HFF-Myc (cell line): ENCODE measurements at regions not wholly inside any gene's neighbourhood (a gene's known extent, or its start where the extent isn't known, plus 50 kb on each side); places are given as distances from the start of the nearest gene placed in this dataset.

Experiments used
- DNase-seq: peaks from one replicate; pipeline ENCODE4 v3.0.0-alpha.2; 2011; ENCODE audit warnings: low read depth; ENCODE audit errors: extremely low read depth
- H3K4me3 ChIP-seq: replicated peaks from 2 replicates; pipeline ENCODE4 v1.5.1; 2011; ENCODE audit warnings: low read depth, mild to moderate bottlenecking, control low read depth, low read length
- TF ChIP-seq, protein P1 (sequence below): IDR thresholded peaks from 2 replicates; pipeline ENCODE4 v1.5.1; 2012; ENCODE audit warnings: mild to moderate bottlenecking, low read depth, low read length, control low read depth; ENCODE audit errors: missing control alignments

DNA sequence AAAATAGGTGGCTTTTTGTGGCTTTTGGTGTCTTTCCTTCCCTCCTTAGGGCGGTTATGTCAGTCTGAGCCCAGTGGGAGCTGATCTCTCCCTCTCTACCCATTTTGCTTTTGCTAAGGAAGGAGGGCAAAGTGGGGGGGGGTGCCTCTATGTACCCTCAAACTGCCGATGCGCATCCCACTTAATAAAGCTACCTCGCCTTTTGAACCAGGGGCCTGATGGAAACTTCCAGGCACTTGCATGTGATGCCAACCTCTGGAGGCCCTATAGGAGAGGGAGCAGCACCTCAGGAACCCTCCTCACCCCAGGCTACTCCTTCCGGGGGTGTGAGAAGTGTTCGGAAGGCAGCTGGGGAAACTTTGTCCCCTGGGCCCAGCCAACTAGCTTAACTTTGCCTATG lies 97.0 kb upstream of the HSD17B12 start:
- TF ChIP-seq, protein P1, sequence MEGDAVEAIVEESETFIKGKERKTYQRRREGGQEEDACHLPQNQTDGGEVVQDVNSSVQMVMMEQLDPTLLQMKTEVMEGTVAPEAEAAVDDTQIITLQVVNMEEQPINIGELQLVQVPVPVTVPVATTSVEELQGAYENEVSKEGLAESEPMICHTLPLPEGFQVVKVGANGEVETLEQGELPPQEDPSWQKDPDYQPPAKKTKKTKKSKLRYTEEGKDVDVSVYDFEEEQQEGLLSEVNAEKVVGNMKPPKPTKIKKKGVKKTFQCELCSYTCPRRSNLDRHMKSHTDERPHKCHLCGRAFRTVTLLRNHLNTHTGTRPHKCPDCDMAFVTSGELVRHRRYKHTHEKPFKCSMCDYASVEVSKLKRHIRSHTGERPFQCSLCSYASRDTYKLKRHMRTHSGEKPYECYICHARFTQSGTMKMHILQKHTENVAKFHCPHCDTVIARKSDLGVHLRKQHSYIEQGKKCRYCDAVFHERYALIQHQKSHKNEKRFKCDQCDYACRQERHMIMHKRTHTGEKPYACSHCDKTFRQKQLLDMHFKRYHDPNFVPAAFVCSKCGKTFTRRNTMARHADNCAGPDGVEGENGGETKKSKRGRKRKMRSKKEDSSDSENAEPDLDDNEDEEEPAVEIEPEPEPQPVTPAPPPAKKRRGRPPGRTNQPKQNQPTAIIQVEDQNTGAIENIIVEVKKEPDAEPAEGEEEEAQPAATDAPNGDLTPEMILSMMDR = no peak
- no peak overlapping the region for H3K4me3 ChIP-seq
- no peak for DNase-seq

DNA sequence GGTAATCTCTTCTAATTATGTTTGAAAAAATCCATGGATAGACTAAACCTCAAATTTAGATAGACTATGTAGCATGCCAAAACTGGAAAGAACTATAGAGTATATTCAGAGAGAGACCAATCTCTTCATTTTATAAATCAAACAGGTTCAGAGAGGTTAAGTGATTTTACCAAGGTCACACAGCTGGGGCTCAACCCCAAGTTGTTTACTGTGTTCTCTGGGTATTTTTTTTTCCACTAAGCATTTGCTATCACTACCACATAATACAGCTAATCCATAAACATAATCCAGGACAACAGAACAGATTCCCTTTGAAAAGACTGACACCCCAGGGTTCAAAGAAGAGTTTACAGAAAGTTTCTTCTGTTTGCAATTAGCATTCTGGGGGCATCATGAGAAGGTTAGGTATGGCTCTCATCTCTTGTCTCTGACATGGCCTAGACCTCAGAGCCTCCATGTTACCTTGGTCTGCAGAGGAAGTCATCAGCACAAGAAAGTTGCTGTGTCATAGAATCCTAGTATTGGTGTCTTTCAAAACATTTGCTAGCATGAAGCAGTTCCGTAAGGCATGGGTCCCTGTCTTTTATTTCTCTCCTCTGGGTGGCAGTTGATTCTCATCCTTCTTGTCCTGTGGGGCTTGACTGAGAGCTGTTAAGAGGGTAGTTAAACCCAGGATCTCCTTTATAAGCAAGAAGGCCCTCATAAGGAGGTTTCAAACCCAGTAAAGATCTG lies 94.5 kb upstream of the HSD17B12 start:
- no peak for DNase-seq
- H3K4me3 ChIP-seq = no peak overlapping the region
- TF ChIP-seq, protein P1 = no peak

DNA sequence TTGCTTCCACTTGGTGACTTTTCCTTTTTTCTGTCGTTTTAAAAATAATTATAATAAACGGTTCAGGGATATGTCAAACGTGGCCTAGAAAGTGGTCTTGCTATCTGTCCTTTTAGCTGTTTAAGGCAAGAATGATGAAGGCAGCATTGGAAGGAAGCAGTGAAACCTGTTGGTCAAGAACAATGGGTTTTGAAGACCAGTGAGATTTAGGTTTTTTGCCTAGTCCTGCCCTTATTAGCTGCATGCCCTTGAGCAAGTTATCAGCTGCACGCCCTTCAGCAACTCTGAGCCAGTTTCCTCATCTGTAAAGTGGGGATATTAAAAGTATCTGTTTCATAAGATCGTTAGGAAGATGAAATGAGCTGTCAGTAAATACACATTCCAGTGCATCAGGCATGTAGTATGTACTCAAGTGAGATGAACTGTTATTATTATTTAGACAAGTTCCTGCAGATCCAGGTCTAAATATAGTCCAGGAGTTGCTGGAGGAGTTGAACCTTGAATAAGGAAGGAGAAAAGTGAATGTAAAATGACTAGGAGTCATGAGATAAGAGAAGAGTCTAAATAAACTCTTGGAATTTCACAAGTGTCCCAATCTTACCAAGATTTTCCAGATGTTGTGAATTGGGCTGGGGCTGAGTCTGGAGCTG lies 90.8 kb upstream of the HSD17B12 start:
- TF ChIP-seq, protein P1 = no peak
- DNase-seq = no peak
- no peak overlapping the region for H3K4me3 ChIP-seq

DNA sequence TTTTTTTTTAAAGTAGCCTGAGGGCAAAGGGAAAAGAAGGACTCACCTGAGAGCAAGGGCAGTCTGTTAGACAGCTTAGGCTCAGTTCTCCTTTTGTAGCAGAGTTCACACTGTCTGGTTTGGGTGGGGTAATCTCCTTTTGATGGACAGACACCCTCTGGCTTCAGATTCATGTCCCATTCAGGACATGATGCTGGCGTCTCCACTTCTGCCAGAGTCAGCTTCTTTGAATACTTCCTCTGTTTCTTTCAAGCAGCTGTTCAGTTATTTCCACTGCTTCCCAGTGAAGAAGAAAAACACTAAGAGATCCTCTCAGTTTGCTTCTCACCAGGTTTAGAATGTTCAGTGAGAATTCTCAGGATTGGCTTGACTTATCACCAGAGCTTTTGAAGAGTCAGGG lies 79.0 kb upstream of the HSD17B12 start:
- DNase-seq = no peak
- TF ChIP-seq, protein P1 = no peak
- H3K4me3 ChIP-seq = no peak overlapping the region

GRCh38 chr11:43602670-43603069 lies 77.9 kb upstream of the HSD17B12 start:
- H3K4me3 ChIP-seq = no peak overlapping the region
- TF ChIP-seq, protein P1 = no peak
- no peak for DNase-seq

GRCh38 chr11:43614214-43614613 lies 66.3 kb upstream of the HSD17B12 start:
- TF ChIP-seq, protein P1 = no peak
- no peak overlapping the region for H3K4me3 ChIP-seq
- no peak for DNase-seq
